ENCODE measurements at regions not wholly inside any gene's neighbourhood (a gene's known extent, or its start where the extent isn't known, plus 50 kb on each side); places are given as distances from the start of the nearest gene placed in this dataset.

DNA sequence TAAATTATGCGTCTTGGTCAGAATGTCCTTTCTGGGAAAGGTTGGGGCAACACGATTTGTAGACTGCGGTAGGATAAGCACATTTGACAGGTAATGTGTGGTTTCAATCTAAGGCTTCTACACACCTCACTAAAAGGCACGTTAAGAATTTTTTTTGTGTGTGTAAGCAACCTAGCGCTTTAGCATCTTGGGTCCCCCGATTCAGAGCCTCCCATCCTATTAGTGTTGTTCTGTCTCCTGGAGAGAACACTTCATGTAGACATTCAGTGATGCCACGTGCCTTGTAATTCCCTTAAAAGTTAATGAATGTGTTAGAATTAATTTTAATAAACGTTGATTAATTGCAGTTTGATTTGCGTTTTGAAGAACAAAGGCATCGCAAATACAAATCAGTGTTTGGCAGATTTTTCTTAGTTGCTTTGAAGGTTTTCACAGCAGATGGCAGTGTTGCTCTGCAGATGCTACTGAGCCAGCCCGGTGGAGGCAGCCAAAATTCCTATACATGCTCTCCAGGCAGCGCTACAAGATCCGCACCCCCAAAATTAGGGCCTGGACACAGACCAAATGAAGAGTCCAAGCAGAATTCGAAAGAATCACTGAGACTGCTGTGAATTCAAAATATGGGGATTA is 63.5 kb downstream of the OTOL1 start:
- Histone ChIP-seq H3K36me3 (replicated peaks in 1 of 2; ENCODE audit: control insufficient read depth in 1 of 2, insufficient read depth in 2 of 2, low read length in 1 of 2) (no peaks in the 10 kb centered on the region), H3K4me1 (ENCODE audit: control insufficient read depth in 1 of 2, insufficient read depth in 2 of 2, low read depth in 1 of 2, low read length in 1 of 2) (peaks cover 0 to 28% of the 10 kb centered on the region in 2 experiments; a peak in 2 of 4 replicates), H3F3A (replicated peaks; ENCODE audit: insufficient read depth) (no peaks in the 10 kb centered on the region), H2AFZ (ENCODE audit: low read depth) (no peak overlapping the region), H3K79me2 (ENCODE audit: insufficient read depth) (no peaks in the 10 kb centered on the region), H3K27ac (ENCODE audit: low read depth in 2 of 2, low read length in 1 of 2) (no peak overlapping the region), H4K20me1 (ENCODE audit: insufficient read depth) (no peaks in the 10 kb centered on the region), H3K4me3 (ENCODE audit: low read depth in 2 of 2, low read length in 1 of 2) (no peak overlapping the region), H3K9me3 (no peaks in the 10 kb centered on the region), H3K9me2 (no peaks in the 10 kb centered on the region), H3K9ac (no peak overlapping the region), H3K4me2 (no peak overlapping the region), H3K27me3 (ENCODE audit: insufficient read depth) (no peaks in the 10 kb centered on the region)
- POLR2A ChIA-PET: no interaction called here
- DNase-seq: peak; percentile 34
- CTCF ChIA-PET: no interaction called here
- TF ChIP-seq GATA2 (CRISPR knock-in tag; IDR thresholded peaks at IDR 0.05) (no peak), EP300 (IDR thresholded peaks at IDR 0.05; ENCODE audit: borderline replicate concordance in 1 of 2, low read depth in 1 of 2, low read length in 1 of 2) (0 out of 4 replicates have a peak, but pooled peaks of 1 of the 2 experiments have one; percentile 15), SMC3 (IDR thresholded peaks at IDR 0.05; ENCODE audit: low read depth, low read length) (peak; percentile 81), RAD21 (IDR thresholded peaks at IDR 0.05; ENCODE audit: low read length) (peak; percentile 94), MXI1 (IDR thresholded peaks at IDR 0.05; ENCODE audit: low read depth, low read length) (no peak), GABPA (IDR thresholded peaks at IDR 0.05; ENCODE audit: low read depth) (no peak), YY1 (IDR thresholded peaks at IDR 0.05; ENCODE audit: low read depth) (no peak), RCOR1 (IDR thresholded peaks at IDR 0.05; ENCODE audit: low read length) (peak; percentile 40; the same call in 1 of the 2 replicates)
- TF ChIP-seq, protein P1, sequence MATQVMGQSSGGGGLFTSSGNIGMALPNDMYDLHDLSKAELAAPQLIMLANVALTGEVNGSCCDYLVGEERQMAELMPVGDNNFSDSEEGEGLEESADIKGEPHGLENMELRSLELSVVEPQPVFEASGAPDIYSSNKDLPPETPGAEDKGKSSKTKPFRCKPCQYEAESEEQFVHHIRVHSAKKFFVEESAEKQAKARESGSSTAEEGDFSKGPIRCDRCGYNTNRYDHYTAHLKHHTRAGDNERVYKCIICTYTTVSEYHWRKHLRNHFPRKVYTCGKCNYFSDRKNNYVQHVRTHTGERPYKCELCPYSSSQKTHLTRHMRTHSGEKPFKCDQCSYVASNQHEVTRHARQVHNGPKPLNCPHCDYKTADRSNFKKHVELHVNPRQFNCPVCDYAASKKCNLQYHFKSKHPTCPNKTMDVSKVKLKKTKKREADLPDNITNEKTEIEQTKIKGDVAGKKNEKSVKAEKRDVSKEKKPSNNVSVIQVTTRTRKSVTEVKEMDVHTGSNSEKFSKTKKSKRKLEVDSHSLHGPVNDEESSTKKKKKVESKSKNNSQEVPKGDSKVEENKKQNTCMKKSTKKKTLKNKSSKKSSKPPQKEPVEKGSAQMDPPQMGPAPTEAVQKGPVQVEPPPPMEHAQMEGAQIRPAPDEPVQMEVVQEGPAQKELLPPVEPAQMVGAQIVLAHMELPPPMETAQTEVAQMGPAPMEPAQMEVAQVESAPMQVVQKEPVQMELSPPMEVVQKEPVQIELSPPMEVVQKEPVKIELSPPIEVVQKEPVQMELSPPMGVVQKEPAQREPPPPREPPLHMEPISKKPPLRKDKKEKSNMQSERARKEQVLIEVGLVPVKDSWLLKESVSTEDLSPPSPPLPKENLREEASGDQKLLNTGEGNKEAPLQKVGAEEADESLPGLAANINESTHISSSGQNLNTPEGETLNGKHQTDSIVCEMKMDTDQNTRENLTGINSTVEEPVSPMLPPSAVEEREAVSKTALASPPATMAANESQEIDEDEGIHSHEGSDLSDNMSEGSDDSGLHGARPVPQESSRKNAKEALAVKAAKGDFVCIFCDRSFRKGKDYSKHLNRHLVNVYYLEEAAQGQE (IDR thresholded peaks at IDR 0.05; ENCODE audit: low read depth, low read length): no peak
- TF ChIP-seq, protein P2, sequence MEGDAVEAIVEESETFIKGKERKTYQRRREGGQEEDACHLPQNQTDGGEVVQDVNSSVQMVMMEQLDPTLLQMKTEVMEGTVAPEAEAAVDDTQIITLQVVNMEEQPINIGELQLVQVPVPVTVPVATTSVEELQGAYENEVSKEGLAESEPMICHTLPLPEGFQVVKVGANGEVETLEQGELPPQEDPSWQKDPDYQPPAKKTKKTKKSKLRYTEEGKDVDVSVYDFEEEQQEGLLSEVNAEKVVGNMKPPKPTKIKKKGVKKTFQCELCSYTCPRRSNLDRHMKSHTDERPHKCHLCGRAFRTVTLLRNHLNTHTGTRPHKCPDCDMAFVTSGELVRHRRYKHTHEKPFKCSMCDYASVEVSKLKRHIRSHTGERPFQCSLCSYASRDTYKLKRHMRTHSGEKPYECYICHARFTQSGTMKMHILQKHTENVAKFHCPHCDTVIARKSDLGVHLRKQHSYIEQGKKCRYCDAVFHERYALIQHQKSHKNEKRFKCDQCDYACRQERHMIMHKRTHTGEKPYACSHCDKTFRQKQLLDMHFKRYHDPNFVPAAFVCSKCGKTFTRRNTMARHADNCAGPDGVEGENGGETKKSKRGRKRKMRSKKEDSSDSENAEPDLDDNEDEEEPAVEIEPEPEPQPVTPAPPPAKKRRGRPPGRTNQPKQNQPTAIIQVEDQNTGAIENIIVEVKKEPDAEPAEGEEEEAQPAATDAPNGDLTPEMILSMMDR (IDR thresholded peaks at IDR 0.05): peak; percentile 73
- TF ChIP-seq, protein P3, sequence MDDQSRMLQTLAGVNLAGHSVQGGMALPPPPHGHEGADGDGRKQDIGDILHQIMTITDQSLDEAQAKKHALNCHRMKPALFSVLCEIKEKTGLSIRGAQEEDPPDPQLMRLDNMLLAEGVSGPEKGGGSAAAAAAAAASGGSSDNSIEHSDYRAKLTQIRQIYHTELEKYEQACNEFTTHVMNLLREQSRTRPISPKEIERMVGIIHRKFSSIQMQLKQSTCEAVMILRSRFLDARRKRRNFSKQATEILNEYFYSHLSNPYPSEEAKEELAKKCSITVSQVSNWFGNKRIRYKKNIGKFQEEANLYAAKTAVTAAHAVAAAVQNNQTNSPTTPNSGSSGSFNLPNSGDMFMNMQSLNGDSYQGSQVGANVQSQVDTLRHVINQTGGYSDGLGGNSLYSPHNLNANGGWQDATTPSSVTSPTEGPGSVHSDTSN (IDR thresholded peaks at IDR 0.05): no peak
- WGBS (ENCODE audit: low lambda C conversion rate): 34% methylated on average over 14 of the region's 14 CpGs
